Breast epithelium (tissue), 3 donors: ENCODE measurements at regions not wholly inside any gene's neighbourhood (a gene's known extent, or its start where the extent isn't known, plus 50 kb on each side); places are given as distances from the start of the nearest gene placed in this dataset.

Experiments used
- CTCF ChIP-seq, 3 donors: fragments of 450-650 bp; IDR thresholded peaks; one replicate each; pipeline ENCODE4 v1.5.1; 2016 to 2017; ENCODE audit warnings: antibody characterized with exemption in 3 of 3, mild to moderate bottlenecking in 3 of 3, moderate library complexity in 3 of 3
- POLR2A ChIP-seq: fragments of 450-650 bp; IDR thresholded peaks from one replicate; pipeline ENCODE4 v1.6.1; 2016; ENCODE audit warnings: antibody characterized with exemption, mild to moderate bottlenecking, moderate library complexity

GRCh38 chr22:47435826-47436225 lies 673.4 kb downstream of the TBC1D22A start:
- TF ChIP-seq CTCF (IDR thresholded peaks at IDR 0.05), result no peak
- TF ChIP-seq POLR2A, result no peak
